GM10266 (cell line): ENCODE measurements at regions not wholly inside any gene's neighbourhood (a gene's known extent, or its start where the extent isn't known, plus 50 kb on each side); places are given as distances from the start of the nearest gene placed in this dataset.
"Not testable (repeated sequence)": the region's sequence is repeated elsewhere in the genome, so short reads cannot be mapped to it uniquely, and the experiment has no call there.

Source experiments
- DNase-seq: peaks from one replicate; pipeline ENCODE4 v3.0.0; 2012; ENCODE audit errors: extremely low spot score
- CTCF ChIP-seq: IDR thresholded peaks from 2 replicates; pipeline ENCODE4 v1.5.1; 2012; ENCODE audit warnings: mild to moderate bottlenecking, low read depth; ENCODE audit not compliant: control insufficient read depth, insufficient read depth; ENCODE audit errors: missing control alignments

GRCh38 chr1:30654188-30654587 is 69.2 kb downstream of the MATN1 start:
- no peak for TF ChIP-seq CTCF
- DNase-seq: no peak

DNA sequence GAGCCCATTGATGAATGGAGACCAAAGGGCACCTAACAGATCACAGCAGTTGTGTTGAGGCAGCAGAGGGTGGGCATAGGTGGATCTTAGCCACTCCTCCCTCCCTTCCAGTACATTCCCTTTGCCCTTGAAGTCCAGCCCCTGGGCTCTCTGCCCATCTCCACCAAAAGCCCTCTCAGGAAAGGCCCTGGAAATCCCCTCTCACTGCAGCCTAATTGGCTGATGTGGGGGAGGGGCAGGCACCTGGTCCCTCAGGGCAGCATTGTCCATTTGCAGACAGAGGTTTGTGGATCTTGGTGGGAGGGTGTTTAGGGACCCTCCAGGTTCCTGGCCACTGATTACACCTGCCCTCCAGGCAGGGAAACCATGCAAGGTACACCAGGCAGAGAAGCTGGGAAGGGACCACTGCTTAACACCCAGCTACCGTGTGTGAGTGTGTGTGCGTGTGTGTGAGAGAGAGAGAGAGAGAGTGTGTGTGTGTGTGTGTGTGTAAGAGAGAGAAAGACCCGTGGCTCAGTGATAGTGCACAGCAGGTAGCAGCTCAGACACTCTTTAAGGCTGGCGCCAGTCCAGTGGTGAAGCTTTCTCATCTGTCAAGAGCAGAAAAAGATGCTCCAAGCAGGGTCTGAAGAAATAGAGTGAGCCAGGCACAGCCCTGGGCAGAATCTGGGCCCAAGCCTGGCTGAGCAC is 71.1 kb downstream of the MATN1 start:
- no peak for DNase-seq
- no peak for TF ChIP-seq CTCF

- DNase-seq: not testable (repeated sequence)
These were observed 72.0 kb downstream of the MATN1 start for GRCh38 chr1:30651395-30651794.

GRCh38 chr1:30650968-30651320 is 72.4 kb downstream of the MATN1 start:
- no peak for TF ChIP-seq CTCF

GRCh38 chr1:30650038-30650967 is 73.1 kb downstream of the MATN1 start:
- DNase-seq: no peak
- TF ChIP-seq CTCF: no peak

More at GRCh38 chr1:30650968-30651320, 72.4 kb downstream of the MATN1 start:
- no peak for DNase-seq

DNA sequence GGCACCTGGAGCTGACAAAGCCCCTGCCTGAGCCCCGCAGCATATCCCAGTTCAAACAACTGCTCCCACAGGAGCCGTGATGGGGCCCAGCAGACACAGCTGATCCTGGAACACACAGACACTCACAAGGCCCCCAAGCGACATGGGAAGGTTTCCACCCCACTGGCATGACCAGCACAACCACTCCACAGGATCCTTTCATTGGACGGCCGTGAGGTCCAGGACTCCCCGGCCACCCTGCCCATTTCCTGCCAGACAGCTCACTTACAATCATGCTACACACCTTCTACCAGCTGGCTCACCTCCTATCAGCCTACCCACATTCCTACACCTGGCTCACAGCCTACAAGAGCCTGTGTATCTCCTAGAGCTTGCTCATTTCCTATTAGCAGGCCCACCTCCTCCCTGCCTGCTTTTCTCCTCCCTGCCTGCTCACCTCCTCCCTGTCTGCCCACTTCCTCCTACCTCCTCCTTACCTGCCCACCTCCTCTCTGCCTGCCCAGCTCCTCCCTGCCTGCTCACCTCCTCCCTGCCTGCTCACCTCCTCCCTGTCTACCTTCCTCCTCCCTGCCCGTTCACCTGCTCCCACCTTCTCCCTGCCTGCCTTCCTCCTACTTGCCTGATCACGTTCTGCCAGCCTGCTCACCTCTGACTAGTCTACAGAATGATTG is 73.9 kb downstream of the MATN1 start:
- no peak for DNase-seq
- no peak for TF ChIP-seq CTCF

- TF ChIP-seq CTCF: no peak
- DNase-seq: no peak
These were observed 74.9 kb downstream of the MATN1 start for GRCh38 chr1:30648408-30649000.
